HG02884 (cell line): ENCODE measurements at regions not wholly inside any gene's neighbourhood (a gene's known extent, or its start where the extent isn't known, plus 50 kb on each side); places are given as distances from the start of the nearest gene placed in this dataset.

Source experiments
- ATAC-seq: cut with Tn5 transposase; IDR thresholded peaks from one replicate; pipeline ENCODE4 v1.9.1; 2021; ENCODE audit warnings: mild to moderate bottlenecking, moderate library complexity; ENCODE audit not compliant: unreplicated experiment

DNA sequence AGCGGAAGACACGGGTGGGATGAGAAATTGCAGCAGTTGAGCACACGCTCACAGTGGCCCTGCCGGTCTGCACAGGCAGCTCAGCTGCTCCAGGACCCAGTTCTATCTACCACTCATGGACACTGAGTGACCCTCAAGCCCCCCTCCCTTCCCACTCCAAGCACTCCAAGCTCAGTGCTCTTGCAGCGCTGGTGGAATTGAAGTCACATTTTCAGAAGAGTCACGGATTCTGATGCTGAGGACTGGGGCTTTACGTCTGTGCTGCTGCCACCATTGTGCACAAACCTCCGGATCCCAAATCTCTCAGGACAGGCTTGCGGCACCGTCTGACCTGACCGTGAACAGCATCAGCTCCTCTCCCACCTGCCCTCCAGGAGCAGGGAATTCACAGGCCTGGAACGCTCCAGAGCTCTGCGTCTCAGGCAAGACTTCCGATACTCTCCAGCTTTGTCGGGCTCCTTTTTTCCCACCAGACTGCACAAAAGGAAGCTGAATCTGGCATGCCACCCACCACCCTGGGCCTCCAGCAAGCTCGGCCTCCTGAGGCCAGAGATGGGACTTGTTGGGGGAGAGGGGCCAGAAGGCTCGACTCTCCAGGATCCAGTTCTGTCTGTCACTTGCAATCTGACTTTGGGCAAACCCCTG is 213.1 kb upstream of the RTL1 start:
- no peak for ATAC-seq

DNA sequence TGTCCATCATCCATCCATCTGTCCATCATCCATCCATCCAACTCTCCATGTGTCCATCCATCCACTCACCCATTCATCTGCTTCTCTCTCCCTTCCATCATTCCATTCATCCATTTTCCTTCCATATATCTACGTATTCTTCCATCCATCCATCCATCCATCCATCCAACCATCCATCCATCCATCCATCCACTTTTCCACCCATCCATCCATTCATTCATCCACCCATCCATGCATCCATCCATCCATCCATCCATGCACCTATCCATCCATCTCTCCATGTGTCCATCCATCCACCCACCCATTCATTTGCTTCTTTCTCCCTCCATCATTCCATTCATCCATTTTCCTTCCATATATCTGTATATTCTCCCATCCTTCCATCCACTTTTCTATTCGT is 214.0 kb upstream of the RTL1 start:
- no peak for ATAC-seq

GRCh38 chr14:101118233-101118632 is 214.7 kb upstream of the RTL1 start:
- no peak for ATAC-seq

- no peak for ATAC-seq
These were observed 215.4 kb upstream of the RTL1 start for GRCh38 chr14:101118746-101119591.

GRCh38 chr14:101119830-101120571 is 216.5 kb upstream of the RTL1 start:
- ATAC-seq: no peak

- no peak for ATAC-seq
These were observed 217.4 kb upstream of the RTL1 start for GRCh38 chr14:101120641-101121507.

GRCh38 chr14:101121508-101122139 is 218.1 kb upstream of the RTL1 start:
- ATAC-seq: no peak

DNA sequence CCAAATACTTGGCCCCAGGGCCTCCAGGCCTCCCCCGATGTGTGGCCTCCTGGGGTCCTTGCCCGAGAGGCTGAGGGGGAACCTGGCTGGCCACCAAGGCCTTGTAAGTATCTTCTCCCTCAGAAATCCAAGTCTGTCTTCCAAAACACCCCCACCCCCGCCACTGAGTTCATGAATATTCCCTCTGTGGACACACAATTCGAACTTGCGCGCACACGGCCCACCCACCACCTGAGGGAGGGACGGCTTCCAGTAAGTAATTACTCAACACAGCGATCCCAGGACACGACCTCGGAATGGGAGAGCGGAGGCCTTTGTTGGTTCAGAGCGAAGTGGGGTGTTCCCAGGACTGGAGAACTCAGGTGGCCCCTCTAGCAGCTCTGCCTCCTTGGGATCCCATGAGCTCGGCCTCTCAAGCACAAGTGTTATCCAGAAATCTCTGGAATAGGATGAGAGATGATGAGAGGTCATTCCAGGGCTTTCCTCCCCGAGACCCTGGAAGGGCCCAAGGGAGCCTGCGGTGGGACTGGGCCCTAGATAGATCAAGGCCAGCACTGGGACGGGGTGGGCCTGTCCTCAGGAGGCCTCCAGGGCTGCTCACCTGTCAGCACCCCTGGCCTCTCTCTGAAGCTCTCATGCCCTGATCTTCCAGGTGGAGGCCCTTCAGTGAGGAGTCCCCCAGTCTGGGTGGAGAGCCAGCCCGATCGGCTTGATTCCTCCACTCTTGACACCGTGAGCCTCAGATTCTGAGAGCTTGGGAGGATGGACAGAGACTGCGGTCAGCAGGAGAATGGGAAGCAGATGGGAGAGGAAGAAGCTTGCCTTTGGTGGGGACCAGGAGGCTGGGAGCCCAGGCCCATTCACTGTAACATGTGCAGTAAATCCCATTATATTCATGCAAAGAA is 219.0 kb upstream of the RTL1 start:
- ATAC-seq: no peak

- ATAC-seq: no peak
These were observed 220.3 kb upstream of the RTL1 start for GRCh38 chr14:101123618-101124510.

DNA sequence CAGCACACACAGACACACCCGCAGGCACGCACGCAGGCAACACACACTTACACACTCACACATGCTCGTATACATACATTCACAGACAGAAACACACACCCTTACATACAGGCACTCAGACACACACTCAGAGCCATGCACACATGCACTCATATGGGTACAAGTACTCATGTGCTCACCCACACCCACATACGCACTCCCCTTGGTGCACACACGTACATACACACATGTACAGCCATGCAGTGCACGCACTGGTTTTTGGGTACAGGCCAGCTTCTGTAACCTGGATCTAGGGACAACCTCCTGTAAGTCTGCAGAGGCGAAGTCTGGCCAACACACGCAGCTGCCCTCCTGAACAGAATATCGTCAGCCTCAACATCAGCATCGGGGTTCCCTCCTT is 221.3 kb upstream of the RTL1 start:
- no peak for ATAC-seq

- no peak for ATAC-seq
These were observed 221.8 kb upstream of the RTL1 start for GRCh38 chr14:101125313-101125712.

DNA sequence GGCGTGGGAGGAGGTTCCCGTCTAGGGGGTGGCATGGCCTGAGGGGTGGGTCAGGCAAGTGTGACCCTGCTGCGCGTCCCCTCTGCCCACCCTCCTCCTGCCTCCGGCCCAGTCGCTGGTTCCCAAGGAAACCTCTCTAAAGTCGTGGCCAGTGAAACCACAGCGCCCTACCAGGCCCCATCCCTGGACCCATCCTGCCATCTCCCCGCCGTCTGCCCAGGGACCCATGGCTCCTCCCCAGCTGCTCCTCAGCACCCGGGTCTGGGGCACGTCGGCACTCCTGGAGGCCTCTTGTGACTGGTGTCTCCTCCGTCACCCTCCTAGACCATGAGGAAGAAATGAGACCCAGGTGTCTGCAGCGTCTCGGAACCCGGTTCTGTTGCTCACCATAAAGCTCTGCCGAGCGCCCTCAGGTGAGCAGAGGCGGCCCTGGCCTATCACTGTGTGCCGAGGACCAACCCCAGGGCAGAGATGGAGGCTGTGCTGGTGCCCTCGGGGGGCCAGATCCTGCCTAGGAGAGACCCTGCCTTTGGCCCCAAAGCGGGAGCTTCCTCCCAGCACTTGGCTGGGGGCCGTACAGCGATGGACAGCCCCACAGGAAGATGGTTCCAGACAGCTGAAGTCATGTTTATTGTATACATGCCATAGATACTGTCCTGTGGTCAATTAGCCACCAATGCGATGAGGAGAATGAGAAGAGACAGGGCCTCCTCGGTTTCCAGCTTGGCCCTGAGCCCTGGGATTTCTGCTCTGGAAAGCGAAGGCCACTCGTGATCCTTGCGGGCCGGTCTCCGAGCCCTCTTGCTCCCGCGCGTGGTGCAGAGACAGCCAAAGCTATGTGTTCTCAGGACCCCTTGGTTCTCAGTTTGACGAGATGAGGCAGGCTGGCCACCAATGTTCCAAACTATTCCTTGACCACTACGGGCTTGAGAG is 222.5 kb upstream of the RTL1 start:
- no peak for ATAC-seq

- ATAC-seq: no peak
These were observed 223.2 kb upstream of the RTL1 start for GRCh38 chr14:101126731-101127130.

- ATAC-seq: no peak
These were observed 223.7 kb upstream of the RTL1 start for GRCh38 chr14:101127224-101127623.

DNA sequence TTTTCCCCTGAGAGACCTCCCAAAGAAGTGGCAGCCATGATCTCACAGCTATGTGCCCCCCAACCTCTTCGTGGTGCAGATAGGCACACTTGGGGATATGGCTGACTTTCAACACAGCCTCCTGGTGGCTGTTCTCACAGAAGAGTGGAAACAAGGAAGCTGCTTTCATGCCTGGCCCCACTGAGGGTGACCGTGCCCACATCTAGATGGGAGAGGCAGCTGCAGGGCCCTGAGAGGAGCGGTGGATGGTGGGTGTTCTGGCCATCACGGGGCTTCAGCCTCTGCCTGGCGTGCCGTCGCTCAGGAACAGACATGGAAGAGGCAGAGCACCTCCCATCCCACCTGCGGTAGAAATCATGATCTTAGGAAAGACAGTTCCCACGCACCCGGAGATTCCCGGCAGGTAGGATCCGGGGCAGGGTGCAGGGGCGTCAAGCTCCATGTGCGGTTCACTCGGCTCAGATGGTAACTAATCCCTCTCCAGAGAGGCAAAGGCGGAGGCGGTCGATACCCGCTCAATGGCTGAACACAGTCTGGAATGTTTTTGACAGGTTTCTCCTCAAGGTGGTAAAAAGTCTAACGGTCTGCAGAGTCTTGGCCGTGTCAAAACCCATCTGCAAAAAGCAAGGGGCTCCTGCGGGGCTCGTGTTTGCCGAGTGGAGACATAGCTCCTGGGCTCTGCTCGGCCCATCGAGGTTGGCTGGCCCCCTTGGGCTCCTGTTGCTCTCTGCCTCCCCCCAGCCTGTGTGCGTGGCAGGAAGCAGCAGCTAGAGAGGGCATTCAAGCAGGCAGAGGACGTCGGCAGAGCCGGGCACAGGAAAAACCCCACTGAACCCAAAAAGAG is 225.2 kb upstream of the RTL1 start:
- no peak for ATAC-seq

- ATAC-seq: no peak
These were observed 226.1 kb upstream of the RTL1 start for GRCh38 chr14:101129521-101130167.
